Osteoblast (primary cell): ENCODE measurements at regions not wholly inside any gene's neighbourhood (a gene's known extent, or its start where the extent isn't known, plus 50 kb on each side); places are given as distances from the start of the nearest gene placed in this dataset.

Experiments
- DNase-seq: peaks from one replicate; pipeline ENCODE4 v3.0.0; 2011; ENCODE audit warnings: low spot score, mixed read lengths; ENCODE audit not compliant: insufficient read length; ENCODE audit errors: missing footprints
- H2AFZ ChIP-seq: 2 replicates; pipeline ENCODE4 v1.6.0; 2011; ENCODE audit warnings: mild to moderate bottlenecking, low read length
- H3K27ac ChIP-seq: 2 replicates; pipeline ENCODE4 v1.5.1; 2011; ENCODE audit warnings: mild to moderate bottlenecking, low read depth, low read length, moderate library complexity
- H3K27me3 ChIP-seq: 2 replicates; pipeline ENCODE4 v1.6.0; 2012; ENCODE audit warnings: mild to moderate bottlenecking, control low read depth, inconsistent platforms, low read length, moderate library complexity; ENCODE audit not compliant: insufficient read depth
- H3K36me3 ChIP-seq: 2 replicates; pipeline ENCODE4 v1.5.1; 2011; ENCODE audit warnings: mild to moderate bottlenecking, low read length, control low read depth, moderate library complexity; ENCODE audit not compliant: insufficient read depth
- H3K4me1 ChIP-seq: 2 replicates; pipeline ENCODE4 v1.5.1; 2011; ENCODE audit warnings: mild to moderate bottlenecking, low read length, control low read depth, moderate library complexity; ENCODE audit not compliant: insufficient read depth
- H3K4me2 ChIP-seq: 2 replicates; pipeline ENCODE4 v1.6.0; 2011; ENCODE audit warnings: mild to moderate bottlenecking, low read length; ENCODE audit not compliant: insufficient read depth
- H3K4me3 ChIP-seq: fragments of 200-600 bp; sonication (generic); 3 replicates; pipeline ENCODE4 v1.5.1; 2012; ENCODE audit warnings: mild to moderate bottlenecking, low read length, inconsistent platforms; ENCODE audit not compliant: insufficient read depth
- H3K79me2 ChIP-seq: 2 replicates; pipeline ENCODE4 v1.6.0; 2012; ENCODE audit warnings: mild to moderate bottlenecking, low read length, control low read depth, inconsistent platforms; ENCODE audit not compliant: insufficient read depth
- H3K9me3 ChIP-seq: 2 replicates; pipeline ENCODE4 v1.5.1; 2011; ENCODE audit warnings: low read depth, low read length, control low read depth
- H4K20me1 ChIP-seq: 2 replicates; pipeline ENCODE4 v1.6.0; 2012; ENCODE audit warnings: mild to moderate bottlenecking, low read length, control low read depth; ENCODE audit not compliant: insufficient read depth
- TF ChIP-seq, protein P1 (sequence below): IDR thresholded peaks from 2 replicates; pipeline ENCODE4 v1.5.1; 2011; ENCODE audit warnings: mild to moderate bottlenecking, low read depth, low read length, moderate library complexity; ENCODE audit errors: extremely low read depth

DNA sequence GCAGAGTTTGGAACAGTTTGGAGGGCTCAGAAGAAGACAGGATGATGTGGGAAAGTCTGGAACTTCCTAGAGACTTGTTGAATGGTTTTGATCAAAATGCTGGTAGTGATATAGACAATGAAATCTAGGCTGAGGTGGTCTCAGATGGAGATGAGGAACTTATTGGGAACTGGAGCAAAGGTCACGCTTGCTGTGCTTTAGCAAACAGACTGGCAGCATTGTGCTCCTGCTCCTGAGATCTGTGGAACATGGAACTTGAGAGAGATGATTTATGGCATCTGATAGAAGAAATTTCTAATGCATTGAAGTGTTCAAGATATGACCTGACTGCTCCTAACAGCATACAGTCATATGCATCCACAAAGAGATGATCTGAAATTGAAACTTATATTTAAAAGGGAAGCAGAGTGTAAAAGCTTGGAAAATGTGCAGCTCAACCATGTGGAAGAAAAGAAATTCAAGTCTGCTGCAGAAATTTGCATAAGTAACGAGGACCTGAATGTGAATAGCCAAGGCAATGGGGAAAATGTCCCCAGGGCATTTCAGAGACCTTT, 186.9 kb upstream of the PHYHIPL start:
- H3K4me2 ChIP-seq: no peak overlapping the region
- no peak overlapping the region for H2AFZ ChIP-seq
- H3K79me2 ChIP-seq: no peaks in the 10 kb centered on the region
- H3K4me3 ChIP-seq: no peak overlapping the region
- H3K4me1 ChIP-seq: no peaks in the 10 kb centered on the region
- TF ChIP-seq, protein P1, sequence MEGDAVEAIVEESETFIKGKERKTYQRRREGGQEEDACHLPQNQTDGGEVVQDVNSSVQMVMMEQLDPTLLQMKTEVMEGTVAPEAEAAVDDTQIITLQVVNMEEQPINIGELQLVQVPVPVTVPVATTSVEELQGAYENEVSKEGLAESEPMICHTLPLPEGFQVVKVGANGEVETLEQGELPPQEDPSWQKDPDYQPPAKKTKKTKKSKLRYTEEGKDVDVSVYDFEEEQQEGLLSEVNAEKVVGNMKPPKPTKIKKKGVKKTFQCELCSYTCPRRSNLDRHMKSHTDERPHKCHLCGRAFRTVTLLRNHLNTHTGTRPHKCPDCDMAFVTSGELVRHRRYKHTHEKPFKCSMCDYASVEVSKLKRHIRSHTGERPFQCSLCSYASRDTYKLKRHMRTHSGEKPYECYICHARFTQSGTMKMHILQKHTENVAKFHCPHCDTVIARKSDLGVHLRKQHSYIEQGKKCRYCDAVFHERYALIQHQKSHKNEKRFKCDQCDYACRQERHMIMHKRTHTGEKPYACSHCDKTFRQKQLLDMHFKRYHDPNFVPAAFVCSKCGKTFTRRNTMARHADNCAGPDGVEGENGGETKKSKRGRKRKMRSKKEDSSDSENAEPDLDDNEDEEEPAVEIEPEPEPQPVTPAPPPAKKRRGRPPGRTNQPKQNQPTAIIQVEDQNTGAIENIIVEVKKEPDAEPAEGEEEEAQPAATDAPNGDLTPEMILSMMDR: no peak
- no peaks in the 10 kb centered on the region for H4K20me1 ChIP-seq
- no peaks in the 10 kb centered on the region for H3K9me3 ChIP-seq
- DNase-seq: no peak
- no peaks in the 10 kb centered on the region for H3K36me3 ChIP-seq
- H3K27me3 ChIP-seq: peaks cover 12% of the 10 kb centered on the region
- no peak overlapping the region for H3K27ac ChIP-seq

DNA sequence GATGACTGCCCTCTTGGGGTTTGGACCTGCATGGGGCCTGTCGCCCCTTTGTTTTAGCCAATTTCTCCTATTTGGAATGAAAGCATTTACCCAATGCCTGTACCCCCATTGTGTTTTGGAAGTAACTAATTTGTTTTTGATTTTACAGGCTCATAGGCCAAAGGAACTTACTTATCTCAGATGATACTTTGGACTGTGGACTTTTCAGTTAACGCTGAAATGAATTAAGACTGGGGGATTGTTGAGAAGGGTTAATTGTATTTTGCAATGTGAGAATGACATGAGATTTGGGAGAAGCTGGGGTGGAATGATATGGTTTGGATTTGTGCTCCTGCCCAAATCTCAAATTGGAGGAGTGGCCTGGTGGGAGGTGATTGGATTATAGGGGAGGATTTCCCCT, 185.8 kb upstream of the PHYHIPL start:
- no peaks in the 10 kb centered on the region for H3K4me1 ChIP-seq
- no peaks in the 10 kb centered on the region for H3K79me2 ChIP-seq
- peaks cover 9% of the 10 kb centered on the region for H3K27me3 ChIP-seq
- TF ChIP-seq, protein P1: no peak
- DNase-seq: no peak
- H2AFZ ChIP-seq: no peak overlapping the region
- H3K4me2 ChIP-seq: no peak overlapping the region
- H3K36me3 ChIP-seq: no peaks in the 10 kb centered on the region
- H3K4me3 ChIP-seq: no peak overlapping the region
- H4K20me1 ChIP-seq: no peaks in the 10 kb centered on the region
- no peaks in the 10 kb centered on the region for H3K9me3 ChIP-seq
- no peak overlapping the region for H3K27ac ChIP-seq

DNA sequence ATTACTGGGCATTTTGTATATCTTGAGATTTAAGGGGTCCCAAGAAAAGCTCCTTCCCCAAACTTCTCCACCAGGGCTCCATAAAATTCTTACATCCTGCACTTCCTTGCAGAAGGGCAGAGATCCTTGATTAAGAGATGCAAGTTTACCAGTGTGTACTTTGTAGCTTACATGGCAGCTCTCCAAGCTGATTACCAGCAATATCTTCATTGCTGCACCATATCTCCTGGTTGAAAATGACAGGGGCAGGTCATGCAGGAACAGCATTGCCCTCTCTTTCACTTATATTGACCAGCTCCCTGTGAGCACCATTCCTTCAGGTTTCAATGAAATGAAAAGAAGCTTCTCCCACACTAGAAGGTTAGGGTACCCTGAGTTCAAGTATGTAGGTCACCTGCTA, 184.6 kb upstream of the PHYHIPL start:
- Histone ChIP-seq H3K36me3 (no peaks in the 10 kb centered on the region), H3K4me1 (no peaks in the 10 kb centered on the region), H3K4me3 (no peak overlapping the region), H3K9me3 (no peaks in the 10 kb centered on the region), H3K4me2 (no peak overlapping the region), H4K20me1 (no peaks in the 10 kb centered on the region), H3K79me2 (no peaks in the 10 kb centered on the region), H3K27ac (no peak overlapping the region), H2AFZ (no peak overlapping the region), H3K27me3 (peaks cover 4% of the 10 kb centered on the region)
- DNase-seq: no peak
- TF ChIP-seq, protein P1: no peak

DNA sequence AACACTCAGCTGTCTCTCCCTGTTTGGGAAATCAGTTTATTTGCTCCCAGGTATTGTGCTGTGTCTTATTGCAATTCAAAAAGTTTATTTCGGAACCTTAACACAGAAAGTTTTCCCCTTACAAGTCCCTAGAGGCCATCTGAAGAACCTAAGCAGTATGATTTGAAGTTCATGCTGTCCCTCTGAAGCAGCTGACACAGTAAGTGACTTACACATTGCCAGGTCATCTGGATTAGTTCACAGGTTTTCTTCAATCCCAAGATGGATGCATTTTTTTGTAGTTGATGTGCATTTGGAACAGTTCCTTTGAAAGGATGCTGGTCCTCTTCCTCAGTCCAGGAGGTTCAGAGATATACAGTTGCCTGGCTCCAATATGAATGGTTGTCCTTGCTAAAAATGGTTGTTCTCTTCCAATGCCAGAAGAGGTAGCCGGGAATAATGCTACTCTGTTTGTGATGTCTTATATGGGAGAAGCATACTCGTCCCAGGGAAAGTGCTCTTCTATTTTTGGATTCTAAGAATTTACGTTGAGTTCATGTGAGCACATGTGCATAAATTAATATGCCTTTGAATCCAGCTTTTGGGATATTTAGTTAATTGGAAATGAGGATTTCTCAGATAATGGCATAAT, 183.5 kb upstream of the PHYHIPL start:
- no peak overlapping the region for H2AFZ ChIP-seq
- no peaks in the 10 kb centered on the region for H4K20me1 ChIP-seq
- H3K36me3 ChIP-seq: no peaks in the 10 kb centered on the region
- H3K27me3 ChIP-seq: peaks cover 4% of the 10 kb centered on the region
- TF ChIP-seq, protein P1: no peak
- no peaks in the 10 kb centered on the region for H3K4me1 ChIP-seq
- H3K79me2 ChIP-seq: no peaks in the 10 kb centered on the region
- H3K4me2 ChIP-seq: no peak overlapping the region
- DNase-seq: no peak
- H3K9me3 ChIP-seq: no peaks in the 10 kb centered on the region
- H3K27ac ChIP-seq: no peak overlapping the region
- H3K4me3 ChIP-seq: no peak overlapping the region
